ENCODE measurements at regions not wholly inside any gene's neighbourhood (a gene's known extent, or its start where the extent isn't known, plus 50 kb on each side); places are given as distances from the start of the nearest gene placed in this dataset.

DNA sequence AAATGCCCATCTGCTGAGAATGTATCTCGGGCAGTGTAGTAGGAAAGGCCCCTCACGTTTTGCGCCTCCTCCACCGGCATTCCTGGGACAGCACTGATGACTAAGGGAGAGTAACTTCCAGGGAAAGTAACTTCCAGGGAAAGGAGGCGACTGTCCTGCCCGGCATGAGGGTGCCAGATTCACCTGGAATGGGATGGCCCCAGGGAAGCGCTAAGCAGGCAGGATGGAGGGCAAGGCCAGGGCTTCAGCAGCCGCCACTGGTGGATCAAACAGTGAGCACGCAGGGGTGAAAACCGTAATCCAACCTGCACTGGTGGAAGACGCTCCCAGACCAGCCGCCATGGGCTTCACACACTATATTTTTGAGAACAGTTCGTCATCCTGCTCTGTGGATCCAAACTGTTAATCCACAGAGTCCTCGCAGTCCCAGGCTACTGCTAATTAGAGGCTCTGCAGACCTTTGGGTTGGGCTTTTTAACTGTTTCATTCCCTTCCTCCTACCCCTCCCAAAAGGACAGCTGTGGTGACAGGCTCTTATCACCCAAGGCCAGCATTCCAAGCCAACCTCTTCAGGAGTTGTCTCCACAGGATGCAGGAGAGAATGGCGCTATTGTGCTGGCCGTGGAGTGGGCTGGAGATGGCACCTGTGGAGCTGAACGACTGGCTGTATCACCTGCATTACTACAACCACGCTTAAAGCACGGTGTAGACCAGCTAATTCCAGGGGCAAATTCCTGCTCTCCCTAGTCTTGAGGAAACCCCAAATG is 178.9 kb downstream of the DLL1 start:
- TF ChIP-seq JUND (IDR thresholded peaks at IDR 0.05; ENCODE audit: low read length) (no peak), RAD21 (IDR thresholded peaks at IDR 0.05 in 1 of 2, conservative IDR thresholded peaks at IDR 0.05 in 1 of 2; ENCODE audit: low read depth in 2 of 2, low read length in 2 of 2) (no peak), EGR1 (IDR thresholded peaks at IDR 0.05; ENCODE audit: borderline replicate concordance, low read depth, low read length) (no peak), SP2 (IDR thresholded peaks at IDR 0.05; ENCODE audit: low read length) (no peak), KDM1A (IDR thresholded peaks at IDR 0.05; ENCODE audit: borderline replicate concordance, low read length) (no peak), POLR2A (IDR thresholded peaks at IDR 0.05; ENCODE audit: control extremely low read depth in 1 of 2, low read depth in 2 of 2, low read length in 2 of 2) (no peak)
- TF ChIP-seq, protein P1, sequence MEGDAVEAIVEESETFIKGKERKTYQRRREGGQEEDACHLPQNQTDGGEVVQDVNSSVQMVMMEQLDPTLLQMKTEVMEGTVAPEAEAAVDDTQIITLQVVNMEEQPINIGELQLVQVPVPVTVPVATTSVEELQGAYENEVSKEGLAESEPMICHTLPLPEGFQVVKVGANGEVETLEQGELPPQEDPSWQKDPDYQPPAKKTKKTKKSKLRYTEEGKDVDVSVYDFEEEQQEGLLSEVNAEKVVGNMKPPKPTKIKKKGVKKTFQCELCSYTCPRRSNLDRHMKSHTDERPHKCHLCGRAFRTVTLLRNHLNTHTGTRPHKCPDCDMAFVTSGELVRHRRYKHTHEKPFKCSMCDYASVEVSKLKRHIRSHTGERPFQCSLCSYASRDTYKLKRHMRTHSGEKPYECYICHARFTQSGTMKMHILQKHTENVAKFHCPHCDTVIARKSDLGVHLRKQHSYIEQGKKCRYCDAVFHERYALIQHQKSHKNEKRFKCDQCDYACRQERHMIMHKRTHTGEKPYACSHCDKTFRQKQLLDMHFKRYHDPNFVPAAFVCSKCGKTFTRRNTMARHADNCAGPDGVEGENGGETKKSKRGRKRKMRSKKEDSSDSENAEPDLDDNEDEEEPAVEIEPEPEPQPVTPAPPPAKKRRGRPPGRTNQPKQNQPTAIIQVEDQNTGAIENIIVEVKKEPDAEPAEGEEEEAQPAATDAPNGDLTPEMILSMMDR (IDR thresholded peaks at IDR 0.05; ENCODE audit: control extremely low read depth in 1 of 3, insufficient read depth in 1 of 3, low read depth in 1 of 3, low read length in 3 of 3) = no peak
- TF ChIP-seq, protein P2, sequence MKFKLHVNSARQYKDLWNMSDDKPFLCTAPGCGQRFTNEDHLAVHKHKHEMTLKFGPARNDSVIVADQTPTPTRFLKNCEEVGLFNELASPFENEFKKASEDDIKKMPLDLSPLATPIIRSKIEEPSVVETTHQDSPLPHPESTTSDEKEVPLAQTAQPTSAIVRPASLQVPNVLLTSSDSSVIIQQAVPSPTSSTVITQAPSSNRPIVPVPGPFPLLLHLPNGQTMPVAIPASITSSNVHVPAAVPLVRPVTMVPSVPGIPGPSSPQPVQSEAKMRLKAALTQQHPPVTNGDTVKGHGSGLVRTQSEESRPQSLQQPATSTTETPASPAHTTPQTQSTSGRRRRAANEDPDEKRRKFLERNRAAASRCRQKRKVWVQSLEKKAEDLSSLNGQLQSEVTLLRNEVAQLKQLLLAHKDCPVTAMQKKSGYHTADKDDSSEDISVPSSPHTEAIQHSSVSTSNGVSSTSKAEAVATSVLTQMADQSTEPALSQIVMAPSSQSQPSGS (IDR thresholded peaks at IDR 0.05; ENCODE audit: low read length) = no peak

Data from H1 (cell line).